HL-60 (cell line): ENCODE measurements at regions not wholly inside any gene's neighbourhood (a gene's known extent, or its start where the extent isn't known, plus 50 kb on each side); places are given as distances from the start of the nearest gene placed in this dataset.

Experiments used
- DNase-seq, 2 experiments: peaks; one replicate each; pipeline ENCODE4 v3.0.0-alpha.2; 2010 to 2020; ENCODE audit warnings: low read depth in 1 of 2, low spot score in 1 of 2
- H3K27ac ChIP-seq: fragments of 250-450 bp; sonication (Bioruptor Pico); replicated peaks from 2 replicates; pipeline ENCODE4 v1.5.1; 2020; ENCODE audit warnings: mild to moderate bottlenecking, moderate library complexity
- H3K27me3 ChIP-seq: fragments of 250-450 bp; sonication (Bioruptor Pico); 2 replicates; pipeline ENCODE4 v1.5.1; 2021; ENCODE audit warnings: mild to moderate bottlenecking, moderate library complexity; ENCODE audit not compliant: insufficient read depth, poor library complexity, severe bottlenecking
- H3K4me3 ChIP-seq: replicated peaks from 2 replicates; pipeline ENCODE4 v1.5.1; 2011; ENCODE audit warnings: mild to moderate bottlenecking, control low read depth, low read length; ENCODE audit not compliant: insufficient read depth
- CTCF ChIP-seq: IDR thresholded peaks from one replicate; pipeline ENCODE4 v1.5.1; 2011; ENCODE audit warnings: low read length, control low read depth, inconsistent platforms; ENCODE audit not compliant: insufficient read depth
- GABPA ChIP-seq: IDR thresholded peaks from 2 replicates; pipeline ENCODE4 v1.6.1; 2012; ENCODE audit warnings: low read depth
- POLR2AphosphoS5 ChIP-seq: IDR thresholded peaks from 2 replicates; pipeline ENCODE4 v1.6.1; 2012; ENCODE audit warnings: low read depth
- SPI1 ChIP-seq: IDR thresholded peaks from 2 replicates; pipeline ENCODE4 v1.6.1; 2012; ENCODE audit warnings: low read depth, mild to moderate bottlenecking, borderline replicate concordance
- TF ChIP-seq, protein P1 (sequence below): IDR thresholded peaks from 2 replicates; pipeline ENCODE4 v1.6.1; 2012; ENCODE audit warnings: low read depth; ENCODE audit not compliant: insufficient replicate concordance

GRCh38 chr12:29970501-29970900 lies 186.8 kb upstream of the TMTC1 start:
- TF ChIP-seq CTCF (no peak), SPI1 (no peak), POLR2AphosphoS5 (no peak), GABPA (no peak)
- TF ChIP-seq, protein P1, sequence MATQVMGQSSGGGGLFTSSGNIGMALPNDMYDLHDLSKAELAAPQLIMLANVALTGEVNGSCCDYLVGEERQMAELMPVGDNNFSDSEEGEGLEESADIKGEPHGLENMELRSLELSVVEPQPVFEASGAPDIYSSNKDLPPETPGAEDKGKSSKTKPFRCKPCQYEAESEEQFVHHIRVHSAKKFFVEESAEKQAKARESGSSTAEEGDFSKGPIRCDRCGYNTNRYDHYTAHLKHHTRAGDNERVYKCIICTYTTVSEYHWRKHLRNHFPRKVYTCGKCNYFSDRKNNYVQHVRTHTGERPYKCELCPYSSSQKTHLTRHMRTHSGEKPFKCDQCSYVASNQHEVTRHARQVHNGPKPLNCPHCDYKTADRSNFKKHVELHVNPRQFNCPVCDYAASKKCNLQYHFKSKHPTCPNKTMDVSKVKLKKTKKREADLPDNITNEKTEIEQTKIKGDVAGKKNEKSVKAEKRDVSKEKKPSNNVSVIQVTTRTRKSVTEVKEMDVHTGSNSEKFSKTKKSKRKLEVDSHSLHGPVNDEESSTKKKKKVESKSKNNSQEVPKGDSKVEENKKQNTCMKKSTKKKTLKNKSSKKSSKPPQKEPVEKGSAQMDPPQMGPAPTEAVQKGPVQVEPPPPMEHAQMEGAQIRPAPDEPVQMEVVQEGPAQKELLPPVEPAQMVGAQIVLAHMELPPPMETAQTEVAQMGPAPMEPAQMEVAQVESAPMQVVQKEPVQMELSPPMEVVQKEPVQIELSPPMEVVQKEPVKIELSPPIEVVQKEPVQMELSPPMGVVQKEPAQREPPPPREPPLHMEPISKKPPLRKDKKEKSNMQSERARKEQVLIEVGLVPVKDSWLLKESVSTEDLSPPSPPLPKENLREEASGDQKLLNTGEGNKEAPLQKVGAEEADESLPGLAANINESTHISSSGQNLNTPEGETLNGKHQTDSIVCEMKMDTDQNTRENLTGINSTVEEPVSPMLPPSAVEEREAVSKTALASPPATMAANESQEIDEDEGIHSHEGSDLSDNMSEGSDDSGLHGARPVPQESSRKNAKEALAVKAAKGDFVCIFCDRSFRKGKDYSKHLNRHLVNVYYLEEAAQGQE: no peak
- Histone ChIP-seq H3K4me3 (no peak overlapping the region), H3K27ac (no peak overlapping the region), H3K27me3 (no peaks in the 10 kb centered on the region)
- no peak for DNase-seq

- TF ChIP-seq CTCF (no peak), POLR2AphosphoS5 (no peak), SPI1 (no peak), GABPA (no peak)
- TF ChIP-seq, protein P1: no peak
- no peak for DNase-seq
- Histone ChIP-seq H3K27me3 (no peaks in the 10 kb centered on the region), H3K4me3 (no peak overlapping the region), H3K27ac (no peak overlapping the region)
These were observed 178.7 kb upstream of the TMTC1 start for GRCh38 chr12:29962276-29963035.

DNA sequence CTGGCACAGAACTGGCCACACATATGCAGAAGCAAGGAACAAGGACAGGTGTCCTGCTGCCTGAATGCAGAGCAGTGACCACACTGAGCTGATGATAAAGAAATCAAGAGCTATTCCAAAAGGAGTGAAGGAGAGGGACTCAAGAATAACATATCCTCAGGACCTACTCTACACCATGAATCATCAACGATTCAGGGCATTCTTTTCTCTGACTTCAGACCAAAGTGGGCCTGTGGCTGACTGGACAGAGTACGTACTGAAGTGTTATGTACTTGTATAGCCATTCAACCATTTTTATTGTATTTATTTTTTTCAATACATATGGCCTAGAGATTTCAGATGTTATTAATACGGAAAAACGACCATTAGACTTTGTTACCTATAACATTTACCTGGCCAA lies 177.5 kb upstream of the TMTC1 start:
- no peak for DNase-seq
- Histone ChIP-seq H3K4me3 (no peak overlapping the region), H3K27me3 (no peaks in the 10 kb centered on the region), H3K27ac (no peak overlapping the region)
- TF ChIP-seq CTCF: no peak
- TF ChIP-seq, protein P1: no peak
- no peak for TF ChIP-seq SPI1
- no peak for TF ChIP-seq POLR2AphosphoS5
- no peak for TF ChIP-seq GABPA
